Common myeloid progenitor, CD34-positive (primary cell): ENCODE measurements at regions not wholly inside any gene's neighbourhood (a gene's known extent, or its start where the extent isn't known, plus 50 kb on each side); places are given as distances from the start of the nearest gene placed in this dataset.
"Not testable (repeated sequence)": the region's sequence is repeated elsewhere in the genome, so short reads cannot be mapped to it uniquely, and the experiment has no call there.

Experiments
- CTCF ChIA-PET: fragments of 350-600 bp; sonication (Branson Sonifier 250); formaldehyde crosslinking; loops from one replicate; lab custom pipeline; 2021; ENCODE audit warnings: antibody characterized with exemption; lab: Charles Lee
- POLR2A ChIA-PET: fragments of 350-600 bp; sonication (Branson Sonifier 250); formaldehyde crosslinking; loops from one replicate; lab custom pipeline; 2021; ENCODE audit warnings: antibody characterized with exemption; lab: Charles Lee
- DNase-seq, 3 donors: peaks; one replicate each; pipeline versions ENCODE4 v3.0.0 to v3.0.0-alpha.2; 2013
- H3K27ac ChIP-seq, 2 experiments: 1 replicate in 1 of 2; 2 replicates in 1 of 2; pipeline ENCODE4 v1.7.0; 2013; ENCODE audit warnings: inconsistent platforms in 2 of 2, low read length in 2 of 2, mild to moderate bottlenecking in 2 of 2, low read depth in 1 of 2, moderate library complexity in 1 of 2; ENCODE audit not compliant: severe bottlenecking in 2 of 2, insufficient read depth in 1 of 2, poor library complexity in 1 of 2
- H3K27me3 ChIP-seq, 5 experiments: replicated peaks in 2 of 5; 1 replicate in 3 of 5; 2 replicates in 2 of 5; pipeline versions ENCODE4 v1.6.1 to v1.7.0; 2013; ENCODE audit warnings: low read length in 4 of 5, mild to moderate bottlenecking in 2 of 5, moderate library complexity in 2 of 5, inconsistent platforms in 1 of 5; ENCODE audit not compliant: insufficient read depth in 5 of 5, control insufficient read depth in 4 of 5
- H3K36me3 ChIP-seq, 4 experiments: 1 replicate in 2 of 4; 2 replicates in 2 of 4; pipeline versions ENCODE4 v1.6.1 to v1.7.0; 2013; ENCODE audit warnings: low read length in 3 of 4, control low read depth in 1 of 4, mild to moderate bottlenecking in 1 of 4; ENCODE audit not compliant: control insufficient read depth in 4 of 4, insufficient read depth in 4 of 4
- H3K4me1 ChIP-seq, 4 experiments: 1 replicate in 3 of 4; 2 replicates in 1 of 4; pipeline versions ENCODE4 v1.6.1 to v1.7.1; 2013; ENCODE audit warnings: low read length in 3 of 4, mild to moderate bottlenecking in 3 of 4, control low read depth in 1 of 4, inconsistent platforms in 1 of 4, moderate library complexity in 1 of 4; ENCODE audit not compliant: control insufficient read depth in 4 of 4, insufficient read depth in 4 of 4; ENCODE audit errors: control extremely low read depth in 1 of 4
- H3K4me3 ChIP-seq, 7 experiments: 1 replicate in 4 of 7; 2 replicates in 3 of 7; pipeline versions ENCODE4 v1.5.1 to v1.7.0; 2013; ENCODE audit warnings: mild to moderate bottlenecking in 7 of 7, low read length in 6 of 7, moderate library complexity in 6 of 7, inconsistent platforms in 2 of 7, low read depth in 2 of 7, control low read depth in 1 of 7; ENCODE audit not compliant: insufficient read depth in 4 of 7, control insufficient read depth in 1 of 7; ENCODE audit errors: extremely low read depth in 1 of 7
- H3K9me3 ChIP-seq, 5 experiments: 1 replicate in 4 of 5; 2 replicates in 1 of 5; pipeline versions ENCODE4 v1.6.1 to v1.7.1; 2013; ENCODE audit warnings: low read length in 4 of 5, mild to moderate bottlenecking in 2 of 5, inconsistent platforms in 1 of 5, low read depth in 1 of 5, moderate library complexity in 1 of 5; ENCODE audit not compliant: control insufficient read depth in 4 of 5, insufficient read depth in 2 of 5; ENCODE audit errors: control extremely low read depth in 1 of 5
- WGBS: methylation state at CpG from one replicate; pipeline ENCODE4 v1.1.5; 2013; ENCODE audit not compliant: insufficient coverage; 5-methylcytosine and 5-hydroxymethylcytosine counted together

DNA sequence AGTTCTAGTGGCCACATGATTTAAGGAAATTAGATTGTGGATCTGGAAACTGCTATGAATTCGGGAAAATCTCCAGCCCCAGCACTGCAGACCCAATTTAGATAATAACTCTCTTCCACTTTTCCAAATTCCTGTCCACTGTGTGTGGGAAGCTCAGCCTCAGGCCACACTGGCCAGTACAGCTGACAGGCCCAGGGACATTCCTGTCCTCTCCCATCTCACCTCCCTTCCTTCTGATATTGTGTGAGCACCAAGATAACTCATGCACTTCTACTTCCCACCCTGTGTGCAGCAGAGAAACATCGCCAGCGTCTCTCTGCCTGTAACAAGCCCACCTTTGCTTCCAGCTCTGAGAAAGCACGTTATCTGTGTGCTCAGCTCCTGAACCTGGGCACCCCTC, 145.1 kb upstream of the RREB1 start:
- H3K27ac ChIP-seq: no peak overlapping the region
- no peak for DNase-seq
- no peaks in the 10 kb centered on the region for H3K9me3 ChIP-seq
- POLR2A ChIA-PET: no interaction called here
- CTCF ChIA-PET: interaction anchor here (0.7 kb wide), 1 partner anchor 9 kb away, joined by 3 read pairs; no protein-coding TSS in a partner anchor
- H3K4me1 ChIP-seq: peaks cover 0 to 4% (median 0%) of the 10 kb centered on the region in 4 experiments
- no peaks in the 10 kb centered on the region for H3K27me3 ChIP-seq
- WGBS: 97% methylated on average over 3 of the region's 4 CpGs
- H3K4me3 ChIP-seq: no peak overlapping the region
- no peaks in the 10 kb centered on the region for H3K36me3 ChIP-seq

DNA sequence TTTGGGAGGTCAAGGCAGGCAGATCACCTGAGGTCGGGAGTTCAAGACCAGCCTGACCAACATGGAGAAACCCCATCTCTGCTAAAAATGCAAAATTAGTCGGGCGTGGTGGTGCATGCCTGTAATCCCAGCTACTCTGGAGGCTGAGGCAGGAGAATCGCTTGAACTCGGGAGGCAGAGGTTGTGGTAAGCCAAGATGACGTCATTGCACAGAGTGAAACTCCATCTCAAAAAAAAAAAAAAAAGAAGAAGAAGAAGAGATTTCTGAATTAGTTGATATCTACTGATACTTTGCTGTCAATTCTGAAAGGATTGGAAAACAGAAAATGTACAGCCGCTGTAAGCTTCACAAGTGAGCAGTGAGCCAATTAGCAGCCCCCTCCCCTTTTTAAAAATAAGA, 144.4 kb upstream of the RREB1 start:
- H3K36me3 ChIP-seq, CTCF ChIA-PET: not testable (repeated sequence)

DNA sequence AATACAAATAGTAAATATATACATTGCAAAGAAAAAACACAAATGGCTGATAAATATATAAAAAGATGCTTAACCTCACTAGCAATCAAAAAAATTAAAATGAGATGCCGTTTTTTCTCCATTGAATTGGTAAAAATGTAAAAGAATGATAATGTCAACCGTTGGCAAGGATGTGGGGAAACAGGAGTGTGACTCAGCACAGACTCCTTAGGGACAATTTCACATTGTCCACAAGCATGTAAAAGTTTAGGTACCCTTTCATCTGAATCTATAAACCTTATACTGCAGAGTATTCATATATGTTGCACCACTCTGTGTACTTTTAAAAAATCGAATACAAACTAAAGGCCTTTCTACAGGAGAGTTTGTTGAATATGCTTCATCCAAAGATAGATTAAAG, 143.1 kb upstream of the RREB1 start:
- CTCF ChIA-PET: interaction anchor here (0.7 to 1.1 kb wide), 3 partner anchors 11 to 93 kb away, joined by 3 to 5 read pairs (median 4); no protein-coding TSS in a partner anchor
- no peaks in the 10 kb centered on the region for H3K9me3 ChIP-seq
- H3K36me3 ChIP-seq: no peaks in the 10 kb centered on the region
- DNase-seq: no peak
- no peak overlapping the region for H3K27ac ChIP-seq
- no peak overlapping the region for H3K4me3 ChIP-seq
- peaks cover 0 to 4% (median 0%) of the 10 kb centered on the region in 4 experiments for H3K4me1 ChIP-seq
- POLR2A ChIA-PET: interaction anchor here (0.7 kb wide), 1 partner anchor 71 kb away, joined by 3 read pairs; no protein-coding TSS in a partner anchor
- no peaks in the 10 kb centered on the region for H3K27me3 ChIP-seq
- WGBS: no CpG with 5 or more reads among the region's 3 CpGs

More for the DNA sequence above, 144.4 kb upstream of the RREB1 start:
- DNase-seq, H3K4me1 ChIP-seq, H3K27ac ChIP-seq, H3K9me3 ChIP-seq, H3K4me3 ChIP-seq, H3K27me3 ChIP-seq, POLR2A ChIA-PET: not testable (repeated sequence)
- WGBS: 93% methylated on average over 4 of the region's 7 CpGs

DNA sequence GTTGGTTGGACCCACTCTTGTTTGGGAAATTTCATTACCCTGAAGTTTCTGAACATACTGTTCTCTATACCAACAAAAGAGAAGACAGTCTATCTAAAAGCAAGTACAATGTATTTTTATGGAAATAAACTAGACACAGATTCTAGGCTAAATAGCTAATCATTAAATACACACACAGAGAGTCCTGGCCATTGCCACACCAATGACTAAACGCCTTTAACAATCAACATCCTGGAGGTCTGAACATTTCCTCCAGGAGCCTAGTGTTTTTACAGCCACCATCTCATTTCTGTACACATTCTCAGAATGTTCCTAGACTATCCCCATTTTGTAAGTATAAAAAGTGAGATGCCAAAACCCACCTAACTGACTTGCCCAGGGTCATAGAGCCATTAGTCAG, 141.6 kb upstream of the RREB1 start:
- CTCF ChIA-PET: interaction anchor here (1.0 kb wide), 1 partner anchor 11 kb away, joined by 3 read pairs; no protein-coding TSS in a partner anchor
- POLR2A ChIA-PET: no interaction called here
- no peaks in the 10 kb centered on the region for H3K27me3 ChIP-seq
- no peaks in the 10 kb centered on the region for H3K36me3 ChIP-seq
- WGBS: 100% methylated on average over 1 of the region's 1 CpG
- no peak overlapping the region for H3K27ac ChIP-seq
- no peak overlapping the region for H3K4me3 ChIP-seq
- no peak for DNase-seq
- peaks cover 0 to 7% (median 0%) of the 10 kb centered on the region in 4 experiments for H3K4me1 ChIP-seq
- no peaks in the 10 kb centered on the region for H3K9me3 ChIP-seq

DNA sequence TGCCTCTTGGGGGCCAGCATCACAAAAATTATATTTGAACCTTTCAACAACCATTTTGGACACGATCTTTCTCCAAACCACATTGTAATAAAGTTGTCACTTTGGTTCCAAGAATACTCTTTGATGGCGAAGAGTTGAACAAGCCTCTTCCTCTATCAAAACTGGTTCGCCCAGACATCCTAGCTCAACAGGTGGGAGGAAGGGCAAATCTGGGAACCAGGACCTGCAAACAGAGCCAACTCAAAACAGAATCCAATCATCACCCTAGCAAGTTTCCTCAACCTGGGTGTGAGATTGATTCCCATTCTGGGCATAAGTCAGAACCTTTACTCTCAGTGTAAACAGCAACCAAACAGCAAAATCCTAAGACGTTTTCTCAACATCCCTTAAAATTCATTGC, 141.2 kb upstream of the RREB1 start:
- Histone ChIP-seq H3K27ac (no peak overlapping the region), H3K4me3 (no peak overlapping the region), H3K27me3 (no peaks in the 10 kb centered on the region), H3K36me3 (no peaks in the 10 kb centered on the region), H3K4me1 (peaks cover 0 to 7% (median 0%) of the 10 kb centered on the region in 4 experiments), H3K9me3 (no peaks in the 10 kb centered on the region)
- WGBS: 85% methylated on average over 2 of the region's 4 CpGs
- ChIA-PET CTCF (no interaction called here), POLR2A (no interaction called here)
- no peak for DNase-seq

DNA sequence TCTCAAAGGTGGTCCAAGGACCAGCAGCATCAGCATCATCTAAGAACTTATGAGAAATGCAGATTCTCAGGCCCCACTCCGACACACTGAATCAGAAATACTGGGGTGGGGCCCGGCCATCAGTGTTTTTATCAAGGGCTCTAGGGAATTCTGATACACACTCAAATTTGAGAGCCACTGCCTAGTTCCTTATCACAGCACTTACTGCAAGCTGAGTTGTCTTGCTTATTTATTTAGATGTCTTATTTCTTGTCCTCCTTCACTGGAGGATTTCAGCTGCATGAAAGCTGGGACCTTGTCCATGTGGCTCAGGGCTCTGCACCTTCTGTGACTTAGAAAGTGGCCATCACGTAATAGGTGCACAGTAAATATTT, 139.4 kb upstream of the RREB1 start:
- 100% methylated on average over 3 of the region's 3 CpGs for WGBS
- CTCF ChIA-PET: no interaction called here
- POLR2A ChIA-PET: no interaction called here
- H3K4me1 ChIP-seq: peaks cover 0 to 7% (median 0%) of the 10 kb centered on the region in 4 experiments
- no peaks in the 10 kb centered on the region for H3K36me3 ChIP-seq
- H3K9me3 ChIP-seq: no peaks in the 10 kb centered on the region
- no peak overlapping the region for H3K27ac ChIP-seq
- DNase-seq: no peak
- no peaks in the 10 kb centered on the region for H3K27me3 ChIP-seq
- no peak overlapping the region for H3K4me3 ChIP-seq

DNA sequence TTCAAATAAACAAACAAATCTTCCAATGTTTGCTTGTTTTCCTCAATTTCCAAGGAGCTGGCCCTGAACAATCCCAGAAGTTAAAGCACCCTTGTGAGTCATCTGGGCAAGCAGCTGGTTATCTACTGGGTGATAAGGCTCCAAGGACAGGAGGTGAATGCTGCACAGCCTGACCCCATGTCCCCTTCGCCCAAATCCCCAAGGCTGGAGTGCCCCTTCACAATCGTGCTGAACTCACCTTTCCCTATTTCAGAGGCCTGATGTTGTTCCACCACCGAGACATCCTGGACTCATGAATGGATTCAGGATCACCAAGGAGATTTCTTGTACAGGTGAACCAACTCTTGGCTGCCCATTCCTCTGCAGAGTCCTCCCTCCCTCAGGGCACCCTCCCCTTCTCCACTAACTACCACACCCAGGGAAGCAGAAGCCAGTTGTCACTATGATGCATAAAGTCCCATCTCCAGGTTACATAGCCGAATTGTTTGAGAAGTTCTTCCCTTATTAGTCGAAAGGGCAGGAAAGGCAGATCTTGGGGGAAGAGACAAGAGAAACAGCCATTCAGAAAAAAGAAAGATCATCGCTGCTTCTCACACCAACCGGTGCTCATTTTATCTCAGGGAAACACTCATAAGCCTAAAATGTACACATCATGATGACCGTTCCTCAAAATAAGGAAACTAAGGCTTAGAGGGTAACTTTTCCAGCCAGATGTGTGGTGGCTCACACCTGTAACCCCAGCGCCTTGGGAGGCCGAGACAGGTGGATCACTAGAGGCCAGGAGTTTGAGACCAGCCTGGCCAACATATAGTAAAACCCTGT, 138.8 kb upstream of the RREB1 start:
- no peaks in the 10 kb centered on the region for H3K27me3 ChIP-seq
- WGBS: 89% methylated on average over 9 of the region's 10 CpGs
- no peaks in the 10 kb centered on the region for H3K36me3 ChIP-seq
- H3K4me1 ChIP-seq: peaks cover 0 to 7% (median 0%) of the 10 kb centered on the region in 4 experiments
- no peak overlapping the region for H3K4me3 ChIP-seq
- ChIA-PET POLR2A (no interaction called here), CTCF (no interaction called here)
- peak in 1 of 3 donors; percentile 11 for DNase-seq
- H3K27ac ChIP-seq: peak overlapping the region in 1 of 2 experiments; percentile 12
- H3K9me3 ChIP-seq: no peaks in the 10 kb centered on the region
